ENCODE measurements at regions not wholly inside any gene's neighbourhood (a gene's known extent, or its start where the extent isn't known, plus 50 kb on each side); places are given as distances from the start of the nearest gene placed in this dataset.

GRCh38 chr16:5305023-5305422 is 207.4 kb upstream of the EEF2KMT start:
- H3K27me3 ChIP-seq (ENCODE audit: control insufficient read depth, insufficient read depth, low read length) = no peaks in the 10 kb centered on the region
- intact Hi-C loops (cut with DNase I) = no loop called here
- TF ChIP-seq, protein P1, sequence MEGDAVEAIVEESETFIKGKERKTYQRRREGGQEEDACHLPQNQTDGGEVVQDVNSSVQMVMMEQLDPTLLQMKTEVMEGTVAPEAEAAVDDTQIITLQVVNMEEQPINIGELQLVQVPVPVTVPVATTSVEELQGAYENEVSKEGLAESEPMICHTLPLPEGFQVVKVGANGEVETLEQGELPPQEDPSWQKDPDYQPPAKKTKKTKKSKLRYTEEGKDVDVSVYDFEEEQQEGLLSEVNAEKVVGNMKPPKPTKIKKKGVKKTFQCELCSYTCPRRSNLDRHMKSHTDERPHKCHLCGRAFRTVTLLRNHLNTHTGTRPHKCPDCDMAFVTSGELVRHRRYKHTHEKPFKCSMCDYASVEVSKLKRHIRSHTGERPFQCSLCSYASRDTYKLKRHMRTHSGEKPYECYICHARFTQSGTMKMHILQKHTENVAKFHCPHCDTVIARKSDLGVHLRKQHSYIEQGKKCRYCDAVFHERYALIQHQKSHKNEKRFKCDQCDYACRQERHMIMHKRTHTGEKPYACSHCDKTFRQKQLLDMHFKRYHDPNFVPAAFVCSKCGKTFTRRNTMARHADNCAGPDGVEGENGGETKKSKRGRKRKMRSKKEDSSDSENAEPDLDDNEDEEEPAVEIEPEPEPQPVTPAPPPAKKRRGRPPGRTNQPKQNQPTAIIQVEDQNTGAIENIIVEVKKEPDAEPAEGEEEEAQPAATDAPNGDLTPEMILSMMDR (IDR thresholded peaks at IDR 0.05; ENCODE audit: borderline replicate concordance, extremely low read depth, insufficient read depth) = no peak
- no peaks in the 10 kb centered on the region for H3K36me3 ChIP-seq (ENCODE audit: control insufficient read depth in 2 of 3, insufficient read depth in 3 of 3, low read length in 3 of 3)
- no peak overlapping the region for H3K9ac ChIP-seq (ENCODE audit: low read length in 3 of 3)
- DNase-seq (no peak), FAIRE-seq (no peak)
- no peaks in the 10 kb centered on the region for H3K4me1 ChIP-seq (ENCODE audit: control insufficient read depth in 2 of 3, insufficient read depth in 2 of 3, low read depth in 1 of 3, low read length in 3 of 3)
- H3K27ac ChIP-seq (ENCODE audit: low read depth in 2 of 2, low read length in 2 of 2) = no peak overlapping the region
- H3K4me3 ChIP-seq (ENCODE audit: low read length in 3 of 3) = no peak overlapping the region
- H3K9me3 ChIP-seq (ENCODE audit: control insufficient read depth in 2 of 3, insufficient read depth in 1 of 3, low read length in 3 of 3) = peaks cover 0 to 17% (median 0%) of the 10 kb centered on the region in 3 donors

- no peaks in the 10 kb centered on the region for H3K36me3 ChIP-seq (ENCODE audit: control insufficient read depth in 2 of 3, insufficient read depth in 3 of 3, low read length in 3 of 3)
- TF ChIP-seq, protein P1 (IDR thresholded peaks at IDR 0.05; ENCODE audit: borderline replicate concordance, extremely low read depth, insufficient read depth) = no peak
- FAIRE-seq (no peak), DNase-seq (no peak)
- intact Hi-C loops (cut with DNase I) = no loop called here
- H3K9me3 ChIP-seq (ENCODE audit: control insufficient read depth in 2 of 3, insufficient read depth in 1 of 3, low read length in 3 of 3) = peaks cover 0 to 12% (median 0%) of the 10 kb centered on the region in 3 donors
- H3K4me3 ChIP-seq (ENCODE audit: low read length in 3 of 3) = no peak overlapping the region
- no peaks in the 10 kb centered on the region for H3K4me1 ChIP-seq (ENCODE audit: control insufficient read depth in 2 of 3, insufficient read depth in 2 of 3, low read depth in 1 of 3, low read length in 3 of 3)
- H3K9ac ChIP-seq (ENCODE audit: low read length in 3 of 3) = no peak overlapping the region
- no peak overlapping the region for H3K27ac ChIP-seq (ENCODE audit: low read depth in 2 of 2, low read length in 2 of 2)
- no peaks in the 10 kb centered on the region for H3K27me3 ChIP-seq (ENCODE audit: control insufficient read depth, insufficient read depth, low read length)
Measured at GRCh38 chr16:5302372-5303114, 204.9 kb upstream of the EEF2KMT start.

GRCh38 chr16:5298202-5298601 is 200.6 kb upstream of the EEF2KMT start:
- TF ChIP-seq, protein P1 (IDR thresholded peaks at IDR 0.05; ENCODE audit: borderline replicate concordance, extremely low read depth, insufficient read depth) = no peak
- no peaks in the 10 kb centered on the region for H3K36me3 ChIP-seq (ENCODE audit: control insufficient read depth in 2 of 3, insufficient read depth in 3 of 3, low read length in 3 of 3)
- intact Hi-C loops (cut with DNase I) = no loop called here
- H3K9ac ChIP-seq (ENCODE audit: low read length in 3 of 3) = no peak overlapping the region
- H3K9me3 ChIP-seq (ENCODE audit: control insufficient read depth in 2 of 3, insufficient read depth in 1 of 3, low read length in 3 of 3) = peaks cover 0 to 11% (median 0%) of the 10 kb centered on the region in 3 donors
- DNase-seq (no peak), FAIRE-seq (no peak)
- no peak overlapping the region for H3K4me3 ChIP-seq (ENCODE audit: low read length in 3 of 3)
- H3K27ac ChIP-seq (ENCODE audit: low read depth in 2 of 2, low read length in 2 of 2) = no peak overlapping the region
- H3K27me3 ChIP-seq (ENCODE audit: control insufficient read depth, insufficient read depth, low read length) = no peaks in the 10 kb centered on the region
- no peaks in the 10 kb centered on the region for H3K4me1 ChIP-seq (ENCODE audit: control insufficient read depth in 2 of 3, insufficient read depth in 2 of 3, low read depth in 1 of 3, low read length in 3 of 3)
